DMS153 (cell line): ENCODE measurements at regions not wholly inside any gene's neighbourhood (a gene's known extent, or its start where the extent isn't known, plus 50 kb on each side); places are given as distances from the start of the nearest gene placed in this dataset.
"Not testable (repeated sequence)": the region's sequence is repeated elsewhere in the genome, so short reads cannot be mapped to it uniquely, and the experiment has no call there.

ENCODE experiments used
- DNase-seq: peaks from one replicate; lab custom pipeline; 2025; lab: John Stamatoyannopoulos, UW

DNA sequence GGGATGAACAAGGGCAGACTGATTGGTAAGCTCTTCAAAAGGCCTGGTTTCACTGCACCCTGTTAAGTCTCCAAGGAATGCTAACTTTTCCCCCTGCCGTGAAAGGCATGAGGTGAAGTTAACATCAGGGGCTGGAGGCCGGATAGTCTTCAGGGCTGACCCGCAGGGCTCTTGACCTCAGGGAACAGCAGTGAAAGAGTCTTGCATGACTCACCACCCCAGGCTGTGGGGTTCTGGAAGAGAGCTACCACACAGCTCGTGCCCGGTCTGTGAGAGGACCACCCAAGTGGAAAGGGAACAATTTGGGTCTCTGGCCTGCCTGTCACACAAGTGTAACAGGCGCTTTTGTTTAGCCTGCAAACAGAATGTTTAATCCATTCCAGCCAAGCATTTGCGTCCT, 504.9 kb downstream of the EDEM1 start:
- DNase-seq = no peak

DNA sequence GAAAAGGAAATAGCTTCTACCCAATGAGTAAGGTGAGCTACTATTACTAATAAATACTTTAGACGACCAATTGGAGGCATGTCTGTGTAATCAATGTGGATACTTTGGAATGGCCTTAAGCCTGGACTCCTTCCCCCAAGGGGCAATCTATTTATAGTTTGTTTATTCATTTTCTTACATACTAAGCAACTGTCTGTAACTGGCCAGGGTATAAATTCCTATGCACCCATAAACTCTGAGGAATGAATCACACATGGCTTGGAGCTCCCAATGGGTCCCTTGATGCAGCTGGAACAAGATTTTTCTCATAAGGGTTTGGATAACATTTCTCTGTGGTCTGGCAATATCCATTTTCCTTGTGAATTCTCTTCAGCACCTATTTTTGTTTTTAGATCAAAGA, 506.8 kb downstream of the EDEM1 start:
- no peak for DNase-seq

DNA sequence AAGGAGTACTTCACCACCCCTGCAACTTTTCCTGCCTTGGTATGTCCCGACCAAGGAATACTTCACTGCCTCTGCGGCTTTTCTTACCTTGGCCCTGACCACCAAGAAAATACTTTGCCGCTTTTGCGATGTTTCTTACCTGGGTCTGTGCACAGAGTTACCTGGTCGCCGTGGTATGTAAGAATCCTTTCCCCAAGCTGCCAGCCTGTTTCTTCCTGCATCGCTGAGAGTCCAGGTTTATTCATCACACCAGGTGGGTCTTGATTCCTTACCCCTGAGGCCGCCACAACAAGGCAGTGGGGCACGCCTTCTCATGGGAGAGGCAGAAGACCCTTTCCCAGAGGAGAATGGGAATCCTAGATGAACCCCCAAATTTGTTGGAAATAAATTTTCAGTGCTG, 511.3 kb downstream of the EDEM1 start:
- DNase-seq = no peak

DNA sequence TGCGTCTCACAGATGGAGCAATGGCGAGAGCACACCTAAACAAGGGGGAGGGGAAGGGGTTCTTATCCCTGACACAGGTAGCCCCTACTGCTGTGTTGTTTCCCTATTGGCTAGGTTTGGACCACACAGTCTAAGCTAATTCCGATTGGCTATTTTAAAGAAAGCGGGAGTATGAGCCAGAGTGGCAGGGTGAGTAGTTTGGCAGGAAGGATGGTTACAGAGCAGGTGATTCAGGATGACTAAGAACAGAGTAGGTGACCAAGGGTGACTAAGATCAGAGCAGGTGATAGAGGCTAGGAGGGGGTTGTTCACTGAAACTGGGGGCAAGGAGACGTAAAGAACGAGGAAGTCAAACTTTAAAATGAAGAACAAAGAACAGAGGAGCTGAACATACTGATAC, 511.8 kb downstream of the EDEM1 start:
- no peak for DNase-seq

DNA sequence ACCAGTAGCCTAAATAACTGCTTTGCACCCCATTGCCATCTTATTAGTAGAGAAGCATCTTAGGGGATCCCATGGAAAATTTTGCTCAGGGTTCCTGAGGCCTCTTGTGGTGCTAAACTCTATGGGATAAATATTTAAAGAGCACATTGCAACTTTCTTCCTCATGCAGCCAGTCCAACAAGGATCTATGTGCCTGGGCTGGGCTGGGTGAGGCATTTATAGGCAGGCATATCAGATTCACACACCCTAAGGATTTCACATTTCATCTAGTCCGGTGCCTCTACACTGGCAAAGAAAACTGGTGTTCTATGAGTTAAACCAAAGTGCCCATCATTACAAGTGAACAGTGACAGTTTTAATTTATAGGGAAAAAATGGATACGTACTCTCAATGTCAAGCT, 512.3 kb downstream of the EDEM1 start:
- no peak for DNase-seq

DNA sequence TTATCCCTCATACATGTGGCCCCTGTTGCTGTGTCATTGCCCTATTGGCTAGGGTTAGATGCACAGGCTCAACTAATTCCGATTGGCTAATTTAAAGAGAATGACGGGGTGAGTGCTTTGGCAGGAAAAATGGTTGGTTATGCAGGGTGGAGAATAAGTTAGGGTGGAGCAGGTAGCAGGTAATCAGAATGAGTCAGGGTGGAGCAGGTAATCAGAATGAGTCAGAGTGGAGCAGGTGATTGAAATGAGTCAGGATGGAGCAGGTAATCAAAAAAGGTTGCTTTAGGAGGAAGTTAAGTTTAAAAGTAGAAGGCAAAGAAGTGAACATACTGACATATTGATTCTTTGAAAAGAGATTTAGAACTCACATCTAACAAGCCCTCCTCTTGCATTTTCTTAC, 513.5 kb downstream of the EDEM1 start:
- DNase-seq = not testable (repeated sequence)

DNA sequence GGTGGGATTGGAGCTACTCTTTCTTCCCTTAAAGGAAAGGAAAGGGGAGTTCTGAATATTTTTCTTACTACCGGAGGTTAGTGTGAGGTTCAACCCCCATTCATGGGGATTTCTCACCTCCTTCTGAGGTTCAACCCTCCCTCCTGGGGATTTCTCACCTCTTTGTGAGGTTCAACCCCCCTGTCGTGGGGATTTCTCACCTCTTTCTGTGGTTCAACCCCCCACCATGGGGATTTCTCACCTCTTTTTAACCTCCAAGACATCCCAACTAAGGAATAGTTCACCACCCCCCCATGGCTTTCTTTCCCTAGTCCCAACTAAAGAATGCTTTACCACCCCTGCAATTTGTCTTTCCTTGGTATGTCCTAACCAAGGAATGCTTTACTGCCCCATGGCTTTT, 520.3 kb downstream of the EDEM1 start:
- no peak for DNase-seq

DNA sequence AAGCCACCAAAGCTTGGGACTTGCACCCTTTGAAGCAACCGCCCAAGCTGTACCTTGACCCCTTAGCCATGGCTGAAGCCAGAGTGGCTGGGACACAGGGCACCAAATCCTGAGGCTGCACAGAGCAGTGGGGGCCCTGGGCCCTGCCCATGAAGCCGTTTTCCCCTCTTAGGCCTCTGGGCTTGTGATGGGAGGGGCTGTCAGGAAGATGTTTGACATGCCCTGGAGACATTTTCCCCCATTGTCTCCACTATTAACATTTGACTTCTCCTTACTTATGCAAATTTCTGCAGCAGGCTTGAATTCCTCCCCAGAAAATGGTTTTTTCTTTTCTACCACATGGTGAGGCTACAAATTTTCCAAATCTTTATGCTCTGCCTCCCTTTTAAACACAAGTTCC, 522.2 kb downstream of the EDEM1 start:
- no peak for DNase-seq

DNA sequence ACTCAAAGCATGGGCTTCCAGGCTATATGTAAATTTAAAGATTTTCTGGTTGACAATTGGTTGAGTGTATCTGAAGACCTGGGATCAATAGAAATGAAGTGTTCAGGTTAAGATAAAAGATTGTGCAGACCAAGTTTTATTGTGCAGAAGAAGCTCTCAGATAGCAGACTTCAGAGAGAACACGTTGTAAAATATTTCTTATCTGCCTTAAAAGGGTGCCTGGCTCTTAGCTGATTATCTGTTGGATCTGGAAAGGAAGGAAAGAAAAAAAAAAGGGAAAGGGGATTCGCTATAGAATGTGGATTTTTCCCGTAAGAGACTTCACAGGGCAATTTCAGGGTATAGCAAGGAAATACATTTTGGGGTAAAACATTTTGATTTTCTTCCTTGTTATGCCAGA, 523.2 kb downstream of the EDEM1 start:
- DNase-seq = no peak

DNA sequence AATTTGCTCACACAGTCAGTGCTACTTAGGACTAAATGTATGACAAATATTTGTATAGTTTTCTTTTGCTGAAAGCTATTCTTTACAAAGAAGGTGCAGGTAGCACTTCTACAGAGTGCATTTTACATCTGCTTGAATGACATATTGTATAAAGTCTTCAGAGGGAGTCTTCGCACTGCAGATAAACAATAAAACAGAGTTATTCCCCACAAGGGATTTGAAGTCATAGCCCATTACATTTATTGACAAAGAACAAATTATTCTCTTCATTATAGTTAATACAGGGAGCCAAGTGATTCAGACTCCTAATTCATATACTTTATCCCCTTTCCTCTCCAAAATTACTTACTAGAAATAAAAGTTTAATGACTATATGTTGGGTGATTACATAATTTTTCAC, 529.7 kb downstream of the EDEM1 start:
- DNase-seq = no peak

DNA sequence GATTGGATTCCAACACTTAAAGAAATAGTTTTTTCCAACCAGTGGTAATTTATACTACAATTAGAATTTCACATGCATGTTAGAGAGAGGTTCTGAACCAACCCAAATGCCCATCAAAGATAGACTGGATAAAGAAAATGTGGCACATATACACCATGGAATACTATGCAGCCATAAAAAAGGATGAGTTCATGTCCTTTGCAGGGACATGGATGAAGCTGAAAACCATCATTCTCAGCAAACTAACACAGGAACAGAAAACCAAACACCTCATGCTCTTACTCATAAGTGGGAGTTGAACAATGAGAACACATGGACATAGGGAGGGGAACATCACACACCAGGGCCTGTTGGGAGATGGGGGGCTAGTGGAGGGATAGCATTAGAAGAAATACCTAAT, 532.2 kb downstream of the EDEM1 start:
- DNase-seq = not testable (repeated sequence)

DNA sequence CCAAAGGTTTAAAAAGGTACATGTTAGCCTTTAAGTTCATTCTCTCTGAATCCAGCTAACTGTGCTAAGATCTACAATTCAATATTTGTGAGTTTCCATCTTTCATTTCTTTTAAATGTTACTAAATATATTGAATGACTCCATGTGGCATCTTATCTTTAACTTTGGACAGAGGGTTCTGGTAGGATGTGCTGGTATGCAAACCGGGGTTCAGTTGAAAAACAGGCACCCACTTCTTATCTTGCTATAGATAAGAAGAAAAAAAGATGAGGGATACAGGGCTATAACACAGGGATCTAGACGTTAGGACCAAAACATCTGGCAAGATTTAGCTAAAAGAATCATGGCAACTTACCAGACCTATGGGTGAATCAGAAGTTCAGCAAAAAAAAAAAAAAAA, 538.3 kb downstream of the EDEM1 start:
- no peak for DNase-seq

DNA sequence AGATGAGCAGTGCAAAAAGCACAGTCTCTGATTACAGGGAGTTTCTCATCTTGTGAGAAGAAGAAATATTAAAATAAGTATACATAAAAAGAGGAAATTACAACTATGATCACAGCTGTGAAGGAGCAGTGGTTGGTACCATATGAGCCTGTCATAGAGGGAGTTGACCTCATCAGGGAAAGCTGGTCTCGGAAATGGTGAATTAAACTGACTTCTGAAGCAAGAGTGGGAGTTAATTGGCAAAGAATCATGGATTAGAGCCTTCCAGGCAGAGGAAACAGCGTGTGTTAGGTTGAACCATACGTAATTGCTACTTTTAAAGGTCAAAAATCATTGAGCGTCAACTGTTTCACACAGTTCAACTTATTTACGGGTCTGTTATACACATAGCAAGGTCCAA, 539.1 kb downstream of the EDEM1 start:
- no peak for DNase-seq

DNA sequence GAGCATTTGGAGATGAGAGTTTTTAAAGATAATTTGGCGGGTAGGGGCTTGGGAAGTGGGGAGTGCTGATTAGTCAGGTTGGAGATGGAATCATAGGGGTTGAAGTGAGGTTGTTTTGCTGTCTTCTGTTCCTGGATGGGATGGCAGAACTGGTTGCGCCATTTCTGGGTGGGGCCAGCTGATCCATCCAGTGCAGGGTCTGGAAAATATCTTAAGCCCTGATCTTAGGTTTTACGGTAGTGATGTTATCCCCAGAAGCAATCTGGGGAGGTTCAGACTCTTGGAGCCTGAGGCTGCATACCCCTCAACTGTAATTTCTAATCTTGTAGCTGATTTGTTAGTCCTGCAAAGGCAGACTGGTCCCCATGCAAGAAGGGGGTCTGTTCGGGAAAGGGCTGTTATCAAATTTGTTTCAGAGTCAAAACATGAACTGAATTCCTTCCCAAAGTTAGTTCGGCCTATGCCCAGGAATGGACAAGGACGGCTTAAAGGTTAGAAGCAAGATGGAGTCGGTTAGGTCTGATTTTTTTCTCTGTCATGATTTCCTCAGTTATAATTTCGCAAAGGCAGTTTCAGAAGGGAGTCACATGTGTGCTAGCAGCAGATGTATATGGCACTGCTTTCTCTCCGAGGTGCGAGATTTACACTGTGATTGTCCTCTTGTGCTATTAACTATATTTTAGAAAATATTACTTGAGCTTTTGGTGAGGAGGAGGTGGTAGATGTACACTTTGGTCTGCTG, 540.4 kb downstream of the EDEM1 start:
- no peak for DNase-seq

DNA sequence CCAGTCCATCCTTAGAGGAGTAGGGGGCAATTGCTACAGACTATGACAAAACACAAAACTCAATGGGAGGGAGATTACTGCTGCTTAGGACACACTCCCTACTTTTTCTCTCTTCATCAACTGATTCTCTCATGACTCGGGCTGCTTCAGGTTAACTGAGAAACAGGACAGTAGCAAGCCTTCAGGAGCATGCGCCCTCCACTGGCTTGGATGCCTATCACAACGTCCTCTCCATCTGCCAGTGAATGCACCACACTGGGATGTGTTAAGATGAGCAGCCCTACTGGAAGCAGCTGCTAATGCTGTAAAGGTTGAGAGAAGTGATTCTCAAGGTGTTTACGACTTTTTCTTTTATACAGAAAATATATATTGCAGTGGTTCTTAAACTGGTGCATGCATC, 542.3 kb downstream of the EDEM1 start:
- DNase-seq = no peak

DNA sequence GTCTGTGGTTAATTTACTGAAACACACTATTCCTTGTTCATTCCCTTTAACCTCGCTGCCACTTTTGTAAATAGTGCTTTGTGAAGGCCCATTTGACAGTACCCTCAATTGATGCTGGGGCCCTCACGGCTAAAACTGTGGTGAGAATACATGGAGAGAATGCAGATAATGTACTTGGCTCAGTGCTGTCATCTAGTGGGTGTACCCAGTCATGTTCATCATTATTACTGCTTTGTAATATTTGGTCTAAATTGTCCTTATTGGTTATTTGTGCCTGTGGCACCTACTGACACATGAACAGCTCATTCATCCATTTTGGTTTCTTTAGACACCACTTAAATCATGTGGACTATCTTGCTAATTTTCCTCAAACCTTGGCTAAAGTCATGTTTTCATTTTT, 543.6 kb downstream of the EDEM1 start:
- no peak for DNase-seq

DNA sequence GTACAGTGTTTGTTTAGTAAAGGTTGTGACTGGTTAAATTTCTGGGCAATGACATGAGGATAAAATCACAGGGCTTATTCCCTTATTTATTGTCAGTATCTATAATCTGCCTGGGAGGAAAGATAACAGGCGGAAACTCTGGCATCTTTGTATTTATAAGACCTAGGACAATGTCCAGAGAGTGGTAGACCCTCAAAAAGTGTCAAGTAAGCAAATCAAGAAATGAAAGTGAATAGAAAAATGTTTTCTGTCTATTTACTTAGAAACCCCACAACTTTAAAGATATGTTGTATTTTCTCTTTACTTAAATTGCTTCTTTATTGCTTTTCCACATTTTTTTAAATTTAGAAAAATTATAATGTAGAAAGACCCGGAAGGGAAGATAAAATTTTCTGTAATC, 544.6 kb downstream of the EDEM1 start:
- no peak for DNase-seq

DNA sequence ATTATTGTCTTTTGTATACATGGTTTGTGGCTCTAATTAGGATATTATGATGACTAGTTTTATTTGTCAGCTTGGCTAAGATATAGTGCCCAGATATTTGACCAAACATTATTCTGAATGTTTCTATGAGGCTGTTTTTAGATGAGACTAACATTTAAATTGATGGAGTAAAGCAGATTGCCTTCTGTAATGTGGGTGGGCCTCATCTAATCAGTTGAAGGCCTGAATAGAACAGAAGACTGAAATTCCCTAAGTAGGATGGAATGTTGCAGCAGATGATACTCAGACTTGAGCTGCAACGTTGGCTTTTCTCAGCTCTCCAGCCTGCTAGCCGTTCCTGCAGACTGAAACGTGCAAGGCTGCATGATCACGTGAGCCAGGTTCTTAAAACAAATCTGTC, 546.5 kb downstream of the EDEM1 start:
- no peak for DNase-seq

DNA sequence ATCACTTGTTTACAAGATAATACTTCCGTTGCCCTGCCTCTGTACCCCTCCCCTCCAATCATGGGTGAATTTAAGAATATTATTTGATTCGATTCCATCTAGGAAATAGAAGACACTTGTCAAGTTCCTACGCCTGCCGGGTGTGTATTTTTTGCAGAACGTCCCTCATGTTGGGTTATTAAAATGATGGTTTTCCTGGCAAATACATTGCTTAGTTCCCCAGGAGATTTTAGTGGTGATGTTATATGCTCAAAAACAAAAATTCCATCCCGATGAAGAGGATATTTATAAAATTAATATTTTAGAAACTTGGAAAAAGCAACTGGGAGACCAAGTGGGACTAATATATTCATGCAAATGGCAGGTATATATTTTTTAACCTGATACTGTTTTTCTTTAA, 548.4 kb downstream of the EDEM1 start:
- no peak for DNase-seq

DNA sequence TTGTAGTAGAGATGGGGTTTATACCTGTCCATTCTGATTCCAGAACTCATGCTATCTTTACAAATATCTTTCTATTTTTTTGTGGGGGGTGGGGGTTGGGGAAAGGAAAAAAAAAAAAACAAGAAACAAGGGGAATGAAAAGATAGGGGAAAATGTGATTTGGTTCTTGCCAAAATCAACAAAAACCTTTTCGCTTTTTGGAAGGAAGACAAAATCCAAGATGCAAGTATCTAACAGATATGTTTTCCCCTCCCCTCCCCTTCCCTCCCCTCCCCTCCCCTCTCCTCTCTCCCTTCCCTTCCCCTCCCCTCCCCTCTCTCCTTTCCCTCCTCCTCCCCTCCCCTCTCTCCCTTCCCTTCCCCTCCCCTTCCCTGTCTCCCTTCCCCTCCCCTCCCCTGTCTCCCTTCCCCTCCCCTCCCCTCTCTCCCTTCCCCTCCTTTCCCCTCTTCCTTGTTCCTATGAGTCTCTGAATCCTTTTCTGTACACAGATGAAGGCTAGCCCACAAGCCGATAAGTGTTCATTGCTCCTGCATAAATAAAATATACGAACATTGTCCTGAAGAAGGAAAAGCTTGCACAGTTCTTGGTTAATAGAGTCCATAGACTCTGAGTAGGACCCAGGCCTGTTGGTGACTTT, 551.9 kb downstream of the EDEM1 start:
- no peak for DNase-seq

DNA sequence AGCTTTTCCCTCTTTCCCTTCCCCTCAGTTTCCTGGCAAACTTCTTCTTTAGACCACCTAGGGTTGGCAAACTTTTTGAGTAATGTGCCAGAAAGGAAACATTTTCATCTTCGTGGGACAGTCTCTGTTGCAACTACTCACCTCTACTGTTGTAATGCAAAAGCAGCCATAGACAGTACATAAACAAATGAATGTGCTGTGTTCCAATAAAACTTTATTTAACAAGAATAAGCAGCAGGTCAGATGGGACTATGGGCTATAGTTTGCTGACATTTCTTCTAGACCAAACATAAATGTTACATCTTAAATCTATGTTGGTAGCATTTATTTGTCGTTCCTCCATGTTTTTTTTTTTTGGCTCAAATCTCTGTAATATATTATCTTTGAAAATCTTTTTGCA, 552.4 kb downstream of the EDEM1 start:
- DNase-seq = no peak

DNA sequence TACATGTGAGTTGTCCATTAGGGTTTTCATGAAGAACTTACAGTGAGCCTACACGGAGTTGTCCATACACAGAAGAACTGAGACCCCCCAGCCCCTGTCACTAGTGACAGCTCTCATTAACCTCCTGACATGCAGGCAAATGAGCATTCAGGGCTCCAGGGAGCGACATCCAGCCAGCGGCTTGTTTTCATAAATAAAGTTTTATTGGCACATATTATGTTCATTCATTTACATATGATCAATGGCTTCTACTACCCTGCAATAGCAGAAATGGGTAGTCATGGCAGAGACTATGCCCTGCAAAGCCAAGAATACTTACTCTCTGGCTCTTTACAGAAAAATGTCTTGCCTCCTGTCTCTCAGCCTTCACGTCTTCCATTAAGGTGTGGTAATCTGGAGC, 553.5 kb downstream of the EDEM1 start:
- no peak for DNase-seq

DNA sequence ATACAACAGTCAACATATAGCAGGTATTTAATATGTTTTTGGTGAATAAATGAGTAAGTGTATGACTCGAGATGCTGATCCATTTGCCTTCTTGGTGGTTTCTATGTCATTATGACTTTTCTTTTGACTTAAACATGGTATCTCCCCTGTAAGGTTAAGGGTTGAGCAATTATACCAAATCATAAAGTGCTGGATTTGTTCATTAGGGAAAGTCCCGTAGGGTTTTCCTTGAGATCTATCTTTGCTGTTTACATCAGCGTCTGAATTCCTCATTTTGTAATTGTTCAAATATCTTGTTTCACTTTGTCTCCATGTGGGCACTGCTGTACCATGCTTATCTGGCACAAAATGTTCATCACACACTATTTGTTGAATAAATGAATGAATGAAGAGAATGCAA, 562.6 kb downstream of the EDEM1 start:
- no peak for DNase-seq
